LNCAP (cell line): ENCODE measurements at regions not wholly inside any gene's neighbourhood (a gene's known extent, or its start where the extent isn't known, plus 50 kb on each side); places are given as distances from the start of the nearest gene placed in this dataset.

Experiments used
- CTCF ChIP-seq: fragments of 450-650 bp; IDR thresholded peaks from 2 replicates; pipeline ENCODE4 v1.5.1; 2017; ENCODE audit warnings: mild to moderate bottlenecking

GRCh38 chr14:49527221-49527620 is 59.0 kb downstream of the RPS29 start:
- no peak for TF ChIP-seq CTCF

- TF ChIP-seq CTCF: no peak
These were observed 60.1 kb downstream of the RPS29 start for GRCh38 chr14:49526101-49526500.

GRCh38 chr14:49516286-49516685 is 69.9 kb downstream of the RPS29 start:
- TF ChIP-seq CTCF: no peak

GRCh38 chr14:49512571-49512970 is 73.6 kb downstream of the RPS29 start:
- TF ChIP-seq CTCF: no peak

GRCh38 chr14:49512147-49512551 is 74.0 kb downstream of the RPS29 start:
- no peak for TF ChIP-seq CTCF

GRCh38 chr14:49508124-49508523 is 78.1 kb downstream of the RPS29 start:
- no peak for TF ChIP-seq CTCF

- no peak for TF ChIP-seq CTCF
These were observed 79.5 kb downstream of the RPS29 start for GRCh38 chr14:49506650-49507049.

GRCh38 chr14:49505041-49505766 is 81.0 kb downstream of the RPS29 start:
- no peak for TF ChIP-seq CTCF
